ENCODE measurements at regions not wholly inside any gene's neighbourhood (a gene's known extent, or its start where the extent isn't known, plus 50 kb on each side); places are given as distances from the start of the nearest gene placed in this dataset.
"Not testable (repeated sequence)": the region's sequence is repeated elsewhere in the genome, so short reads cannot be mapped to it uniquely, and the experiment has no call there.

- not testable (repeated sequence) for TF ChIP-seq POLR2AphosphoS5, POLR2A, SPI1, TAF1 (IDR thresholded peaks at IDR 0.05; ENCODE audit: low read depth, low read length)
These were observed 377.4 kb downstream of the OMA1 start for GRCh38 chr1:58169160-58169559.
